Lower leg skin (tissue), 3 donors: ENCODE measurements at regions not wholly inside any gene's neighbourhood (a gene's known extent, or its start where the extent isn't known, plus 50 kb on each side); places are given as distances from the start of the nearest gene placed in this dataset.

Experiments
- CTCF ChIP-seq, 3 donors: fragments of 450-650 bp; IDR thresholded peaks; one replicate each; pipeline ENCODE4 v1.5.1; 2016; ENCODE audit warnings: antibody characterized with exemption in 3 of 3, mild to moderate bottlenecking in 3 of 3, moderate library complexity in 2 of 3
- POLR2A ChIP-seq, 2 donors: fragments of 450-650 bp; IDR thresholded peaks; one replicate each; pipeline ENCODE4 v1.6.1; 2016 to 2017; ENCODE audit warnings: antibody characterized with exemption in 2 of 2, mild to moderate bottlenecking in 1 of 2, moderate library complexity in 1 of 2

GRCh38 chr2:19670303-19670702 lies 231.5 kb downstream of the TTC32 start:
- TF ChIP-seq CTCF (IDR thresholded peaks at IDR 0.05) (no peak), POLR2A (IDR thresholded peaks at IDR 0.05) (no peak)
